NT2/D1 (cell line): ENCODE measurements at regions not wholly inside any gene's neighbourhood (a gene's known extent, or its start where the extent isn't known, plus 50 kb on each side); places are given as distances from the start of the nearest gene placed in this dataset.

Experiments
- DNase-seq: peaks from one replicate; pipeline ENCODE4 v3.0.0-alpha.2; 2011; ENCODE audit warnings: low read depth, low spot score
- H3K27me3 ChIP-seq: 2 replicates; pipeline ENCODE4 v1.6.0; 2011; ENCODE audit warnings: mild to moderate bottlenecking; ENCODE audit not compliant: insufficient read length, insufficient read depth
- H3K36me3 ChIP-seq: 2 replicates; pipeline ENCODE4 v1.6.1; 2011; ENCODE audit warnings: mild to moderate bottlenecking, low read length, mixed read lengths; ENCODE audit not compliant: insufficient read depth, insufficient read length
- H3K4me1 ChIP-seq: 2 replicates; pipeline ENCODE4 v1.5.1; 2011; ENCODE audit not compliant: insufficient read depth, insufficient read length
- H3K4me3 ChIP-seq: 2 replicates; pipeline ENCODE4 v1.5.1; 2011; ENCODE audit warnings: low read depth; ENCODE audit not compliant: insufficient read length
- H3K9ac ChIP-seq: 2 replicates; pipeline ENCODE4 v1.6.0; 2011; ENCODE audit warnings: low read depth; ENCODE audit not compliant: insufficient read length
- H3K9me3 ChIP-seq: 2 replicates; pipeline ENCODE4 v1.5.1; 2011; ENCODE audit warnings: mild to moderate bottlenecking, low read length; ENCODE audit not compliant: insufficient read depth
- SUZ12 ChIP-seq: IDR thresholded peaks from 2 replicates; pipeline ENCODE4 v1.6.1; 2011; ENCODE audit not compliant: insufficient read length, insufficient read depth; ENCODE audit errors: extremely low read depth
- YY1 ChIP-seq: IDR thresholded peaks from 2 replicates; pipeline ENCODE4 v1.6.1; 2011; ENCODE audit not compliant: insufficient read length, insufficient read depth
- ZNF274 ChIP-seq: IDR thresholded peaks from 2 replicates; pipeline ENCODE4 v1.6.1; 2011; ENCODE audit warnings: mild to moderate bottlenecking, low read depth, low read length

DNA sequence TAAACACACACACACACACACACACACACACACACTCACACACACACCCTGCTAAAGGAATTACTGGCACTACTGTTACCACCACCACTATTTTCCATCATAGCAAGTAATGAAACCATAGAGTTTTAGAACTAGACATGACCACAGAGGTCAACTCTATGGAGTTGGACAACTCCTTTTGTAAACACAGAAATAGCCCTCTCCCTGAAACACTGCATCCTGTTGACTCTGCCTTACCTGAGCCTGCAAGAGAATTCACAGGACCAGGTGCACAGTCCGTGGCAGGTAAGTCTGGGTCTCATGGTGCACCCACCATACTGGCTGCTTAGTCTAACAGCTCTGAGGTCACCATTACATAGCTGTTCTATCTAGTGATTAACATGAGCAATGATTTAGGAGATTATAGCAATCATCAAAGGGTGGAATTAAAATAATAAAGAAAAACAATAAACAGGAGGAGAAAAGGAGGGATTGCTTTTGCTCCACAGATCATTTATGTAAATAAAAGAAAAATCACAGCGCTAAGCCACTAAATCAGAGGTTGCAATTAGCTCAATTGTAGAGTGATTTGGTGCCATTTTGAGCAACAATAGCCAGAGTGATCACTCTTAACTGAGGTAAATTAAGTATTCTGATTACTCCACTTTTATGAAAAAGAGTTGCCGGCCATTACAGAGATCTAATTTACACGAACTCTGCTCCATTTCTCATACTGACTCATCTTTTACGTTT, 340.0 kb upstream of the RASGEF1B start:
- Histone ChIP-seq H3K9ac (no peak overlapping the region), H3K9me3 (no peaks in the 10 kb centered on the region), H3K27me3 (no peaks in the 10 kb centered on the region), H3K4me3 (no peak overlapping the region), H3K4me1 (no peaks in the 10 kb centered on the region), H3K36me3 (no peaks in the 10 kb centered on the region)
- DNase-seq, result no peak
- TF ChIP-seq ZNF274 (no peak), SUZ12 (no peak), YY1 (no peak)

DNA sequence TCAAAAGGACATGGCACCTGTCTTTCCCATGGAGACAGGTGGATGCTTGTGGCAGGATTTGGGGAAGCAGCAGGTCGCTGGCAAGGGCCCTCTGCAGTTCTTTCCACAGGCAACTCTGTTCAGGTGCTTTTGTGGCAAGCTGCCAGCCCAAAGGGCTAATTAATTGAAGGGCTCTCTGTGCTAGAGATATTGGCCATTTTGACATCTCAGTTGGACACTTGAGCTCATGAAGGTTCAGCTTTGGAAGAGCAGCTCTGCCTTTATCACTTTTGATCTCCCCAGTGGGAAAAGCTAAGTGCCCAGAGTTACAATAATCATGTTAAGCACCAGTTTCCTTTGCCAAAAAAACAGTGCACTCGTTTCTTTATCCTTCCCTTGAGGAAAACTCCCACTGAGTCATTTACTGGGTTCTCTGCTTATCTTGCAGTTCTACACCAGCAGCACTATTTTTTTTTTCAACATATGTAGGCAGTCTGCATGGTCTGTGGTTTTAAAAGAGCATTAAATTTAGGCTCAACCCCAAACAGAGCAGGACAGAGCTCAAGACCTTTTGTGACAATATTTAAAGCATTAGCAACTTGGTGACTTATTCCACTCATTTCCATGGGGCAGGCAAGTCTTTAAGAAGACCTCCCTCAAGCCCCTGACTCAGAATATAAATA, 336.4 kb upstream of the RASGEF1B start:
- no peak for DNase-seq
- no peaks in the 10 kb centered on the region for H3K4me1 ChIP-seq
- H3K9me3 ChIP-seq, result no peaks in the 10 kb centered on the region
- no peaks in the 10 kb centered on the region for H3K27me3 ChIP-seq
- TF ChIP-seq YY1 (no peak), SUZ12 (no peak), ZNF274 (no peak)
- H3K36me3 ChIP-seq, result no peaks in the 10 kb centered on the region
- no peak overlapping the region for H3K9ac ChIP-seq
- no peak overlapping the region for H3K4me3 ChIP-seq

DNA sequence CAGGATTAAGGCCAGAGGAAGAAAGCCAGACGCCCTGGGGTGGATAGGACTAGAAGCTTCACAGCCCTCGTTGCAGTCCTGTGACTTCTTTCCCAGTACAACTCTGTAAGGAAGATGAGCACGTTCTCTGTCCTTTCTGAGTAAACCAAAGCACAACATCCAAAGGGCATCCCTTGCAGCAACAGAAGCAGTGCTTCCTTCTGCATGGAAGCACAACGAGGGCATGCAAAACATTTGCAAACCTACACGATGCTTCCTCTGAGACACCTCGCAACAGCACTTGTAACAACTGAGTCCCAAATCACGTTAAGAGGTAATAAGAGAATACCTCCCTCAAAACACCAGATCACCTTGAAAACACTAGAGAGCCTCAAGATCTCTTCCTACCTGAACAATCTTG, 335.7 kb upstream of the RASGEF1B start:
- TF ChIP-seq ZNF274, result no peak
- TF ChIP-seq YY1, result no peak
- TF ChIP-seq SUZ12, result no peak
- Histone ChIP-seq H3K9ac (no peak overlapping the region), H3K9me3 (no peaks in the 10 kb centered on the region), H3K27me3 (no peaks in the 10 kb centered on the region), H3K36me3 (no peaks in the 10 kb centered on the region), H3K4me3 (no peak overlapping the region), H3K4me1 (no peaks in the 10 kb centered on the region)
- DNase-seq, result no peak

DNA sequence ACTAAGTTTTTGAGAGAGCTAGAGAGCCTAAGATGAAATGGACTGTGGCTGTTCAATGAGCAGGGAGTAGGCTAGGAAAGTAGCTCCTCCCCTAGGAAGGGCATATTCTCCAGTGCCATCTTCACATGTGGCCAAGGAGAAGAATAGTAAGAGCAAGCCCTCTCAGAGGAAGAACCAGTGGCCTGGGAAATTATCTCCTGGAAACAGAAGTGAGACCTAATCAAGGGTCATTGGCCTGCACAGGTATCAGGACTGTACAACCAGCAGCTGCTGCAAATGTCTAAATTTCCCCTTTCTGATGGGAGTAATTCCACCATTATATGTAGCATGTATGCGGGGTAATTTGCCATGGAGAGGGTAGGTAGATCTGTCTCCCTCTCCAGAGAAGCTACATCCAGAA, 334.8 kb upstream of the RASGEF1B start:
- no peaks in the 10 kb centered on the region for H3K4me1 ChIP-seq
- no peak for DNase-seq
- no peaks in the 10 kb centered on the region for H3K36me3 ChIP-seq
- TF ChIP-seq ZNF274 (no peak), YY1 (no peak), SUZ12 (no peak)
- H3K4me3 ChIP-seq, result no peak overlapping the region
- H3K27me3 ChIP-seq, result no peaks in the 10 kb centered on the region
- no peaks in the 10 kb centered on the region for H3K9me3 ChIP-seq
- no peak overlapping the region for H3K9ac ChIP-seq

DNA sequence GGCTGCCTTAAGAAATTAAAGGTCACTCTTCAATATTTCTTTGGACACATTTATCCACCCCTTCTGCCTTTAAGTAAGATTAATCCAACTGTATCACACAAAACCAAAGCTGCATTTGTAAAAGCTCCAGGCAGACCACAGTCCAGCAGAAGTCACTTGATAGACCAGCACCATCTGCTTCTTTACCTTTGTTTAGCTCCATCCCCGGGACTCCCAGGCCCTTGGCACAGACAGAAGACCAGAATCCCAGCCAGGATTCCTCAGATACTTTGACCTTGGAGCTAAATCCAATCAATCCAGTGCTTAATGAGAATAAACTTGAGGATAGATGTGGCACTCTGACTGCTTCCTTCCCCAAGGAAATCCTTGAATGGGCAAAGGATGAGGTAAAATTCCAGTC, 333.1 kb upstream of the RASGEF1B start:
- no peak for TF ChIP-seq SUZ12
- H3K9me3 ChIP-seq, result no peaks in the 10 kb centered on the region
- H3K27me3 ChIP-seq, result no peaks in the 10 kb centered on the region
- no peak overlapping the region for H3K4me3 ChIP-seq
- no peaks in the 10 kb centered on the region for H3K4me1 ChIP-seq
- H3K9ac ChIP-seq, result no peak overlapping the region
- no peaks in the 10 kb centered on the region for H3K36me3 ChIP-seq
- no peak for DNase-seq

DNA sequence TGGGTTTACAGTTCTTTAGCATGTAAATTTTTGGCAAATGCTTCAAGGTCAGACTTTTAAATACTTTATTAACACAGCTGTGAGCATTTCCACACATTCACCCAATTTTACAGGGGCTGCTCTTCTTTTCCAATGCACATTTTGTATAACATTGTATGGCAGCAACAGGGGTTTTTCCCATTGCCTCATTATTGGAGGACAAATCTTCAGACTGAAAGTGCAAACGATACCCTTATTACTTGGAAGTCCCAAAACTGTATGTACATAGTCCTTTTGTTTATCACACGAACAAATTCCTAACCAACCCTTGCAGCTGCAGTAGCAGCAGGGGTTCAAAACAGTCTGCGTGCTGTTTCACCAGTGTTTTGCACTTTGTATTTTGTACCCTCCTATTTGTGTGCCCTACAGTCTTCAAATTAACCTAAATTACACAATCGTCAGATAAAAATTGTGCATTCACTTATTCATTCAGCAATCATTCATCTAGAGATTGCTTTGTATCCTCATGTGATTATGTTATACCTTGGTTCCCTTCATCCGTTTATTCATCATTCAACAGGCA, 330.7 kb upstream of the RASGEF1B start:
- no peak for DNase-seq
- no peaks in the 10 kb centered on the region for H3K27me3 ChIP-seq
- H3K9ac ChIP-seq, result no peak overlapping the region
- H3K9me3 ChIP-seq, result no peaks in the 10 kb centered on the region
- H3K4me1 ChIP-seq, result no peaks in the 10 kb centered on the region
- TF ChIP-seq ZNF274 (no peak), SUZ12 (no peak), YY1 (no peak)
- H3K36me3 ChIP-seq, result no peaks in the 10 kb centered on the region
- no peak overlapping the region for H3K4me3 ChIP-seq

DNA sequence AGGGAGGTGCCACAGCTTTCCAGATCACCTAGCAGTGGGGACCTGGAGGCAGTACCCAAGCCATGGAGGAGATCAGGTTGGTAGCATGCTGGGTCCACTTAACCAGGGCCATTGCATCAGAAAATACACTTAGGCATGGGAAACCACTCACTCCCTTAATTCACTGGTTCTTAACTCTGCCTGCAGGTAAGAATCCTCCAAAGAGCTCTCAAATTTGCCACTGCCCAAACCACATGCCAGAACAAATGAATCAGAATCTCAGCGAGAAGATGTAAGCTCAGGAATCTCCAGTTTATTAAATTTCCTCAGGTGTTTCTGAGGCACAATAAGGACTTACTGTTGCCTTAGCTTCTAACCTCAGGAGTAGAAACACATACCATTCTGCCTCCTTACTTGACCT, 327.7 kb upstream of the RASGEF1B start:
- H3K27me3 ChIP-seq, result no peaks in the 10 kb centered on the region
- H3K9me3 ChIP-seq, result no peaks in the 10 kb centered on the region
- no peak for TF ChIP-seq YY1
- TF ChIP-seq ZNF274, result no peak
- TF ChIP-seq SUZ12, result no peak
- H3K9ac ChIP-seq, result no peak overlapping the region
- H3K4me1 ChIP-seq, result no peaks in the 10 kb centered on the region
- no peak overlapping the region for H3K4me3 ChIP-seq
- H3K36me3 ChIP-seq, result no peaks in the 10 kb centered on the region
- DNase-seq, result no peak
